ENCODE measurements at regions not wholly inside any gene's neighbourhood (a gene's known extent, or its start where the extent isn't known, plus 50 kb on each side); places are given as distances from the start of the nearest gene placed in this dataset.

GRCh38 chr5:163342306-163342705 is 95.1 kb upstream of the CCNG1 start (continued):
- TF ChIP-seq ELK1 (IDR thresholded peaks at IDR 0.05; ENCODE audit: low read depth, low read length) (no peak), FOXS1 (CRISPR knock-in tag; IDR thresholded peaks at IDR 0.05) (no peak), E2F6 (IDR thresholded peaks at IDR 0.05; ENCODE audit: borderline replicate concordance, low read depth) (no peak), ATOH8 (CRISPR knock-in tag; IDR thresholded peaks at IDR 0.05; ENCODE audit: low read depth) (no peak), TP53 (CRISPR knock-in tag; IDR thresholded peaks at IDR 0.05) (no peak), HOXB5 (CRISPR knock-in tag; IDR thresholded peaks at IDR 0.05) (no peak)

GRCh38 chr5:163345216-163345615 is 92.2 kb upstream of the CCNG1 start:
- TF ChIP-seq TP53 (CRISPR knock-in tag; IDR thresholded peaks at IDR 0.05) (no peak), E2F6 (IDR thresholded peaks at IDR 0.05; ENCODE audit: borderline replicate concordance, low read depth) (no peak), MAFK (IDR thresholded peaks at IDR 0.05; ENCODE audit: partially characterized antibody) (no peak), USF2 (IDR thresholded peaks at IDR 0.05) (no peak), CHD4 (IDR thresholded peaks at IDR 0.05; ENCODE audit: borderline replicate concordance) (no peak), RCOR1 (IDR thresholded peaks at IDR 0.05; ENCODE audit: low read depth, low read length) (no peak), FOSB (CRISPR knock-in tag; IDR thresholded peaks at IDR 0.05) (no peak)
- FAIRE-seq = no peak
- Histone ChIP-seq H3K27ac (no peak overlapping the region), H3K4me3 (no peak overlapping the region), H3K4me1 (peaks cover 5% of the 10 kb centered on the region; the same call in 2 of the 3 replicates), H3K9me3 (no peaks in the 10 kb centered on the region), H3K4me2 (no peak overlapping the region)
- ATAC-seq = no peak
- ChIA-PET CTCF (interaction anchor here (1.2 to 1.4 kb wide), 3 partner anchors 9 to 1801 kb away, joined by 3 to 5 read pairs (median 3); no protein-coding TSS in a partner anchor), POLR2A (no interaction called here)
- DNase-seq (ENCODE audit: low read depth in 1 of 2, low spot score in 1 of 2) = no peak
- 34% methylated on average over 3 of the region's 3 CpGs for WGBS (ENCODE audit: missing lambda C conversion rate)

GRCh38 chr5:163347671-163348070 is 89.7 kb upstream of the CCNG1 start:
- no peak overlapping the region for H3K4me2 ChIP-seq
- ChIA-PET CTCF (interaction anchor here (0.6 to 3.1 kb wide), 33 partner anchors 10 to 1956 kb away, joined by 3 to 21 read pairs (median 4); no protein-coding TSS in a partner anchor), POLR2A (no interaction called here)
- no peak overlapping the region for H3K27ac ChIP-seq
- TF ChIP-seq ATOH8 (CRISPR knock-in tag; IDR thresholded peaks at IDR 0.05; ENCODE audit: low read depth) (no peak), EHF (CRISPR knock-in tag; IDR thresholded peaks at IDR 0.05) (no peak), SMC3 (IDR thresholded peaks at IDR 0.05) (peak; percentile 74), CTCF (IDR thresholded peaks at IDR 0.05) (peak; percentile 90), ESRRA (IDR thresholded peaks at IDR 0.05; ENCODE audit: borderline replicate concordance, low read length) (no peak), MAX (IDR thresholded peaks at IDR 0.05) (no peak), MYC (IDR thresholded peaks at IDR 0.05; ENCODE audit: borderline replicate concordance, low read length) (no peak), ZNF302 (CRISPR knock-in tag; IDR thresholded peaks at IDR 0.05) (no peak), RAD21 (conservative IDR thresholded peaks at IDR 0.05 in 1 of 2, IDR thresholded peaks at IDR 0.05 in 1 of 2) (peak; percentile 91 to 92)
- peak; percentile 43 to 70 for DNase-seq (ENCODE audit: low read depth in 1 of 2, low spot score in 1 of 2)
- H3K4me3 ChIP-seq = no peak overlapping the region
- peak; percentile 57 to 85; a peak in 3 of 6 replicates for ATAC-seq
- peaks cover 8% of the 10 kb centered on the region; the same call in 2 of the 3 replicates for H3K4me1 ChIP-seq
- H3K9me3 ChIP-seq = no peaks in the 10 kb centered on the region
- FAIRE-seq = peak; percentile 23
- 4% methylated on average over 2 of the region's 2 CpGs for WGBS (ENCODE audit: missing lambda C conversion rate)
